Rectal smooth muscle tissue (tissue), 1 donor: ENCODE measurements at regions not wholly inside any gene's neighbourhood (a gene's known extent, or its start where the extent isn't known, plus 50 kb on each side); places are given as distances from the start of the nearest gene placed in this dataset.
"Not testable (repeated sequence)": the region's sequence is repeated elsewhere in the genome, so short reads cannot be mapped to it uniquely, and the experiment has no call there.

ENCODE experiments used
- H3K27ac ChIP-seq: one replicate; pipeline ENCODE4 v1.7.0; 2013; ENCODE audit warnings: low read depth, low read length, inconsistent platforms
- H3K27me3 ChIP-seq: one replicate; pipeline ENCODE4 v1.7.0; 2013; ENCODE audit warnings: low read length; ENCODE audit not compliant: control insufficient read depth, insufficient read depth
- H3K36me3 ChIP-seq: one replicate; pipeline ENCODE4 v1.7.0; 2013; ENCODE audit warnings: low read length; ENCODE audit not compliant: control insufficient read depth, insufficient read depth
- H3K4me1 ChIP-seq: one replicate; pipeline ENCODE4 v1.7.0; 2013; ENCODE audit warnings: low read length; ENCODE audit not compliant: control insufficient read depth, insufficient read depth
- H3K4me3 ChIP-seq: one replicate; pipeline ENCODE4 v1.7.0; 2013; ENCODE audit warnings: low read length
- H3K9ac ChIP-seq: one replicate; pipeline ENCODE4 v1.7.0; 2013; ENCODE audit warnings: low read length

DNA sequence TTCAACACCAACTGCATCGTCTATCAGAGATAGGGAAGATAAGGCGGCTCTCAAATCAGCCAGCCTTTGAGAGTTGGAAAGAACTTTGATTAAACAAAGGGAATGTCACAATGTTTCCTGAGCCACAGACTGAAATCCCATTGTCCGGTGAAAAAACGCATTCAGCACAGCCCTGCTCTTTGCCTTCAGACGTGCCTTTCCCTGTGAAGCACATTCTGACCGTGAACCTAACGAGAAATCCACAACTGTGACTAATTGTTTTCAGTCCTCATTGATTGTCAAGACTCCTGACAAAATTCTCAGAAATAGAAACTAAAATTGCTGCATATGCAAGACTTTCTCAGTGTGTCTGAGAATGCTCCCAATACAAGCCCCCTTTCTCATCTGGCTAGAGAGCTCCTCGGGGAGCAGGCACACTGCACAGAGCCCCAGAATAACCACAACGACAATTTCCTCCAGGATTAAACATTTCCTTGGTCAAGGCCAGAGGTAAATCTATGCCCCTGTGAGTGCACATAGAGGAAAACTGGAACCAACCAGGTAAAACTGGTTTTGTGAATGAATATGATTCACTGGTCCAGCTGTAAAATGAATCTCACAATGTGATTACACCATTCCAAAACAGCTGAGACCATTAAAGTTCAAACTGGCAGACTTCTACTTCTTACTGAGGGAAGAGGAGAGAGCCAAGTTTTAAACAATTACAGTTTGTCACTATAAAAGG, 561.9 kb upstream of the ID2 start:
- Histone ChIP-seq H3K27me3 (no peaks in the 10 kb centered on the region), H3K4me1 (peaks cover 13% of the 10 kb centered on the region), H3K36me3 (no peaks in the 10 kb centered on the region), H3K9ac (no peak overlapping the region), H3K4me3 (peak overlapping the region; percentile 22), H3K27ac (peak overlapping the region; percentile 30)

DNA sequence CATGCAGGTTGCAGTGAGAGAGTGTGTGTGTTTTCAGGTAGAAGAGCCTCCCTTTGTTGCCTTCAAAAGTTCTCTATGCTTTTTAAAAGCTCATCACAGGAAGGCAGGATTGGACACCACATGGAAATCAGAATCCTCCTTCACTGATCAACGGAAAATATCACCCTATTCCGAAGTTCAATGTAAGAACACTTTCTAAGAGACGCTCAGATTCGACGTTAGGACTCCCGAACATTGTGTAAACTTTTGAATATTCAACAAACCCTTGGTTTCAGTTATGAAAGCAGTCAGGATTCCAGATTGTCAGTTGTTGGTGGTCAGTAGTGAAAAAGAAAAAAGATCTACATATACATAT, 561.4 kb upstream of the ID2 start:
- H3K4me1 ChIP-seq = peaks cover 13% of the 10 kb centered on the region
- H3K9ac ChIP-seq = no peak overlapping the region
- no peaks in the 10 kb centered on the region for H3K36me3 ChIP-seq
- H3K4me3 ChIP-seq = no peak overlapping the region
- peak overlapping the region; percentile 30 for H3K27ac ChIP-seq
- H3K27me3 ChIP-seq = no peaks in the 10 kb centered on the region

DNA sequence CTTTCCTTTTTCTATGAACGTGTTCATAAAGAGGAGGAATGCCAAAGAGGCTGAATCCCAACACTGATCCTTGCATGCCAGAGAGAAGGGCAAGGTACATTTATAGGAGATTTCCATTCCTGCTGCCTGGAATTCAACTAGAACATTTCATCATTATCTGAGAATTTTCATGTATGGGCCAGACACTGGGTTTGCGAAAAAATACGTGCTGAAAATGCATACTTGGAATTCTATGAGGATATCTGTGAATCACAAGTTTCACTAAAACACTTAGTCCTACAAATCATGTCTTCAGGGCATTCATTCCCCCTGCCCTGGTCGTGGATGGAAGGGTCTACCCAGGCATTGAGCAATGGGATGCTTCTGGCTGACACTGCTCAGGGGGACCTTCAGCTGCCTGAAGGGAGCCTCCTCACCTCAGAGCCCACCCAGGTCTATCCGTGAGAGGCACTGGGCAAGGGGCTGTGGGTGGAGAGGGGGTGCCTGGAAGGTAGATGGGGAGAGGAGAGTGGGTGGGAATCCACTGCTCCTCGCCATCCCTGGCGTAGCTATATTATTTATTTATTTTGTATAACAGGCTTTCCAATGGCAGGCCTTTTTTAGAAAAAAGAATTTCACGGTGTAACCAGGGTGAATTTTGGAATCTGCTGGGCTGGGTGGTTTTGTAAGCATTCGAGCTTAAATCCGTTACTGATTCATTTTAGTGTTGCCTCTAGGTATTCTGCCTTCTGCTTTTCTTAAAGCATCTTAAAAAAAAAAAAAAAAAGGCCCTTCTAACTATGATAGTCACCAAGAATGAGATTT, 560.6 kb upstream of the ID2 start:
- H3K27ac ChIP-seq = no peak overlapping the region
- H3K27me3 ChIP-seq = no peaks in the 10 kb centered on the region
- no peaks in the 10 kb centered on the region for H3K36me3 ChIP-seq
- H3K9ac ChIP-seq = no peak overlapping the region
- no peak overlapping the region for H3K4me3 ChIP-seq
- peaks cover 13% of the 10 kb centered on the region for H3K4me1 ChIP-seq

DNA sequence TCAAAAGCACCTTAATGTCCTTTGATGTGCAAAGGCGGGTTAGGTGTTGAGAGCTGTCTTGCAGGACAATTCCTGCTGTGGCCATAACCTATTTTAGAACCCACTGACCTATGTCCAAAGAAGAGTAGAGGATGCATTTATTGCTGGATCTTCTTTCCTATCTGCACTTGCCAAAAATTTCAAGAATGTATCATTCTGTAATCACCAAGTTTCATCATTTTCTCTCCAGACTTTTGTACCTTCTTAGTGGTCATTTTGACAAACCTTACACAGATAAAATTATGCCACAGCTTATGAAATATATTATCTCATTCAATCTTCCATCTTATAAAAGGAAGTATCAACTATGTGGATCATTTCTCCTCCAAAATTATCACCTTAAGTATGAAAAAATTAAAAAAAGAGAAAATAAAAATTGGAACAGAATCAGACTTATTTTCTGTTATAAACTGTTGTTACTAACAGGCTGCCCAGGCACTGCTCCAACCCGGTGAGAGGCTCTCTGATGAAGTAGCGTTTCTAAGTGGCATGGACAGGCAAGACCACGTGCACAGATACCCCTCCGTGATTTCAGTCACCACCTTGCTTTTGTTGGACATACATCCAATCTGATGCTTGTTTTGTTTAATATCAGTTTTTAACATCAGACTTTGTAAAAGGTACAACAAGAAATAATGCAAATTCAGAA, 559.9 kb upstream of the ID2 start:
- no peaks in the 10 kb centered on the region for H3K36me3 ChIP-seq
- no peak overlapping the region for H3K4me3 ChIP-seq
- no peak overlapping the region for H3K27ac ChIP-seq
- H3K4me1 ChIP-seq = peaks cover 13% of the 10 kb centered on the region
- H3K27me3 ChIP-seq = no peaks in the 10 kb centered on the region
- H3K9ac ChIP-seq = no peak overlapping the region

DNA sequence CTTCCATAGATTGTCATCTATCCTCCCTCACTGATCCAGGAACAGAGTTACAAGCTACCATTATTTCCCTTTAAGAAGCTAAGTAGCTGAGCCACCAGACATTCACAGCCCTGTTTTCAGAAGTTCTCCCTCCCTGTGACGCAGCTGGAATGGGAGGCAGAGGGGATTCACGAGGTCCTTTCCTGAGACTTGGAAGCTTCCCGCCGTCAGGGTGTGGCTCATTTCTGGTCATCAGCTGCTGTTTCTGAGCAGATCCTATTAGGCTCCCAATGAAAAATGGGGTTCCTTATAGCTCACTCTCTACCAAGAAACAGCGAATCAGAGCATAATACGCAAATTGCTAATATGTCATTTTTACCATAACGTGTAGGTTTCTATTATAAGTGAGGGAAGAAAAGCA, 559.3 kb upstream of the ID2 start:
- Histone ChIP-seq H3K9ac (no peak overlapping the region), H3K36me3 (no peaks in the 10 kb centered on the region), H3K27me3 (no peaks in the 10 kb centered on the region), H3K4me1 (peaks cover 13% of the 10 kb centered on the region), H3K27ac (no peak overlapping the region), H3K4me3 (no peak overlapping the region)

- Histone ChIP-seq H3K9ac (no peak overlapping the region), H3K4me1 (peaks cover 13% of the 10 kb centered on the region), H3K27me3 (no peaks in the 10 kb centered on the region), H3K27ac (no peak overlapping the region), H3K36me3 (no peaks in the 10 kb centered on the region), H3K4me3 (no peak overlapping the region)
Observed at GRCh38 chr2:8123464-8123863, 558.4 kb upstream of the ID2 start.

DNA sequence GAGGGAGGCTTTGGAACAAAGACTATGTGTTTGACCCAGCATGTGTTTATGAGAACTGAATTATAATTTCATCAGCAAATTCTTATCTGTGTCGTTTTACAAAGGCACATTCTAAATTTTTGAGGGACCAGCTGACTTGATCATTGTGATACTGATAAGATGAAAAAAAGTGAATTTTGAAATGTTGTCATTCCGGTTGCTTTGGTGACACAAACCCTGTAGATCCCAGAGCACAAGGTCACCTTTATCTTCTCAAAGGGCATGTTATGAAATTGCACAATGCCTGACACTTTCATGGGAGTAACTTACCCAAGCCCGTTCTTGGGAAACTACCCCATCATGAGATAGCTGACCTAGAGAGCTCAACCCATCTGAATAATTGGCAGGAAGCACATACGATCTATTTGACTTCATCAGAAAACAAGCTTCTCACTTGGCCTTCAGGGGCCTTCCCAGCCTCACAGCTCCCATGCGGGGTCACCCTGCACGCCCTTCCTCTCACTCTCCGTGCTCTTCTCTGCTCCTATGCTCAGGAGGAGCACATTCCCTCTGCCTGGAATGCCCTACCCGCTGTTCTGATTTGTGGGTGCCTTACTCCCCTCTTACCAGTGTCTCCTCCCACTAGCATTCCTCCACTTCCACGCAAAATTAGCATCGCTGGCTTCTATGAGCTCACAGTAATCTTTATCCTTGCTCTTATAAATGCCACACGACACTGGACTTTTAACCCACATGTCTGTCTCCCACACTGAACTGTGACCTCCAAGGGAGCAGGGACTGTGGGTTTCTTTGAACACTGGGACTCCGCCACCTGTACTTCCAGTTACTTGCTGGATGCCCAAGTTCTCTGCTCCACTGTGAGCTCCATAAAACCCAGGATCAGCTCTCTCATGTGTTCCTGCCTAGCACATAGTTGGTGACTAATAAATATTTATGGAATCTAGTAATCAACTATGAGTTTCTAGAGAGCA, 555.8 kb upstream of the ID2 start:
- Histone ChIP-seq H3K27me3 (no peaks in the 10 kb centered on the region), H3K27ac (no peak overlapping the region), H3K4me3 (no peak overlapping the region), H3K36me3 (no peaks in the 10 kb centered on the region), H3K4me1 (no peaks in the 10 kb centered on the region), H3K9ac (no peak overlapping the region)

- H3K9ac ChIP-seq = no peak overlapping the region
- no peaks in the 10 kb centered on the region for H3K27me3 ChIP-seq
- no peaks in the 10 kb centered on the region for H3K4me1 ChIP-seq
- no peak overlapping the region for H3K27ac ChIP-seq
- H3K36me3 ChIP-seq = no peaks in the 10 kb centered on the region
- no peak overlapping the region for H3K4me3 ChIP-seq
Observed at GRCh38 chr2:8126783-8127182, 555.1 kb upstream of the ID2 start.

GRCh38 chr2:8131423-8131822, 550.4 kb upstream of the ID2 start:
- not testable (repeated sequence) for H3K27ac ChIP-seq, H3K4me3 ChIP-seq, H3K4me1 ChIP-seq, H3K36me3 ChIP-seq, H3K9ac ChIP-seq, H3K27me3 ChIP-seq

DNA sequence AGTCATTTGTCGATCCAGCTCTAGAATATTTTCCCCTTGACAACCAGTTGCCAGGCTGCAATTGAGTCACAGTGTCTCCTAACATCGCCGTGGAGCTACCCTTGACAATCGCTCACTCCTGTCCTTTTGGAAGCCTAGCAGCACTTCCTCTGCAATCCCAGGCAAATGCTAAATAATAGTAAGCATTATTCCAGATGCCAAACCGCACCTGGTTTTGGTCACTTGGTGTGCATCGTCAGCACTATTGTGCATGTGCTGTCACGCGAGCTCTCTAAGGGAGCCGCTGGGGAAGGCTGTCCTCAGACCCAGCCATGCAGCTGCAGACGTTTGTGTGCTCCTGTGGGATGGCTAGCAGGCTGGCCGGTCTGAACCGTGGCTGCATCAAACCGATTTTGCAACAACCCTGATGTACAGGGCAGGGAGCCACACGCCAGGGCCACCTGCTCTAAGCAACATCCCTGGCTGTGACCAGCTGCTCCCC, 549.5 kb upstream of the ID2 start:
- no peak overlapping the region for H3K4me3 ChIP-seq
- H3K9ac ChIP-seq = no peak overlapping the region
- H3K27ac ChIP-seq = no peak overlapping the region
- no peaks in the 10 kb centered on the region for H3K4me1 ChIP-seq
- H3K27me3 ChIP-seq = no peaks in the 10 kb centered on the region
- H3K36me3 ChIP-seq = no peaks in the 10 kb centered on the region

DNA sequence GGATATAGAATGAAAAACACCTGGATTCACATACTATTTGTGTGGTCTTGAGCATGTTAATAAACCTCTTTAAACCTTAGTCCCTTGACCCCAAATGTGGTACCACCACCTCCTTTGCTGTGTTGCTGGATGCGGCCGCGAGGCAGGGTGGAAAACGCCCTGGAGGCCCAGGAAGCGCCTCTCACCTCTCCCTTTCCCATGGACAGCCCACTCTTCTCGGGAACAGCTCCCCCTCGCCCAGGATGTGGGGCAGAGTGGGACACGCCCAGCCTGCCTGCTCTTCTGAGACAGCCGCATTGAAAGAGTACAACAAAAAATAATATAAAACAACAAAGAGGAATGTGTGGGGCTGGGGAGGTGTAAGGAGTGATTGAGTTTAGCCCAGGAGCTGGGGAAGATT, 549.0 kb upstream of the ID2 start:
- H3K27ac ChIP-seq = no peak overlapping the region
- H3K36me3 ChIP-seq = no peaks in the 10 kb centered on the region
- H3K4me1 ChIP-seq = no peaks in the 10 kb centered on the region
- no peaks in the 10 kb centered on the region for H3K27me3 ChIP-seq
- no peak overlapping the region for H3K4me3 ChIP-seq
- H3K9ac ChIP-seq = no peak overlapping the region

DNA sequence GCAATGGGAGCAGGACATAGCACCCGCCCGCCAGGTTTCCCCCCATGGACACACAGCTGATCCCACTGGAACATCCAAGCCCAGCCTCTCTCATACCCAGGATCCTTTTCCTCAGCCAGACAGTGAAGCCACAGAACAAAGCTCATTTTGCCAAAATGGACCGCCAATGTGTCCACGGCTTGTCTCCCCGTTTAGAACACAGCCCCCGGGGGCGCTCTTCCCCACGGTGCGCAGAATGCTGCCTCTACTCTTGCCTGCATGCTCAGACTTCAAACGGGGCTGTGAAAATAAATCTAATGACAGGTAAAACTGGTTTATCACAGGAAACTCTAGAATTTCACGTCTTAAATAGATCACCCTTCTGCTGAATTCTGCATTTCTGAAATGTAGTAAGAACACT, 548.5 kb upstream of the ID2 start:
- H3K27ac ChIP-seq = no peak overlapping the region
- no peak overlapping the region for H3K9ac ChIP-seq
- H3K36me3 ChIP-seq = no peaks in the 10 kb centered on the region
- H3K27me3 ChIP-seq = no peaks in the 10 kb centered on the region
- no peaks in the 10 kb centered on the region for H3K4me1 ChIP-seq
- no peak overlapping the region for H3K4me3 ChIP-seq
